Panc1 (cell line): ENCODE measurements at regions not wholly inside any gene's neighbourhood (a gene's known extent, or its start where the extent isn't known, plus 50 kb on each side); places are given as distances from the start of the nearest gene placed in this dataset.

Source experiments
- ATAC-seq: fragments of 200-7000 bp; cut with Tn5 transposase; 2 replicates; pipeline ENCODE4 v1.9.1; 2020; ENCODE audit warnings: mild to moderate bottlenecking, moderate library complexity
- BruUV-seq: library from RNA; stranded (reverse); fragments of 400-500 nt; replicated peaks from 2 replicates; lab custom pipeline; 2021; lab: Mats Ljungman, UMichigan
- CTCF ChIA-PET: fragments of 300-600 bp; sonication (Branson Sonifier 250); formaldehyde crosslinking; loops from one replicate; lab custom pipeline; 2022; ENCODE audit warnings: antibody characterized with exemption; lab: Charles Lee
- POLR2A ChIA-PET: fragments of 300-600 bp; sonication (Branson Sonifier 250); formaldehyde crosslinking; loops from one replicate; lab custom pipeline; 2022; ENCODE audit warnings: antibody characterized with exemption; lab: Charles Lee
- DNase-seq: peaks from one replicate; pipeline ENCODE4 v3.0.0-alpha.2; 2010; ENCODE audit warnings: low read depth, low spot score
- H3K27ac ChIP-seq: 2 replicates; pipeline ENCODE4 v1.5.1; 2011; ENCODE audit warnings: mild to moderate bottlenecking, low read length, inconsistent platforms
- H3K27me3 ChIP-seq: fragments of 200-500 bp; sonication (Bioruptor generic); 2 replicates; pipeline ENCODE4 v1.6.0; 2014; ENCODE audit warnings: low read length, inconsistent platforms; ENCODE audit not compliant: control insufficient read depth, insufficient read depth
- H3K36me3 ChIP-seq: fragments of 200-500 bp; sonication (Bioruptor generic); 2 replicates; pipeline ENCODE4 v1.5.1; 2014; ENCODE audit warnings: inconsistent platforms, mild to moderate bottlenecking, low read length, moderate library complexity; ENCODE audit not compliant: control insufficient read depth, insufficient read depth
- H3K4me1 ChIP-seq: 2 replicates; pipeline ENCODE4 v1.5.1; 2011; ENCODE audit warnings: inconsistent platforms, mild to moderate bottlenecking, low read length, moderate library complexity; ENCODE audit not compliant: control insufficient read depth, insufficient read depth
- H3K4me3 ChIP-seq, 2 experiments: 2 replicates each; pipeline ENCODE4 v1.5.1; 2011 to 2012; ENCODE audit warnings: low read depth in 2 of 2, low read length in 2 of 2, mild to moderate bottlenecking in 2 of 2, inconsistent platforms in 1 of 2, moderate library complexity in 1 of 2
- H3K9me3 ChIP-seq: fragments of 200-500 bp; sonication (Bioruptor generic); 2 replicates; pipeline ENCODE4 v1.5.1; 2014; ENCODE audit warnings: low read depth, mild to moderate bottlenecking, inconsistent platforms, low read length, moderate library complexity; ENCODE audit not compliant: control insufficient read depth, insufficient read depth
- CTCF ChIP-seq: fragments of 450-650 bp; IDR thresholded peaks from 2 replicates; pipeline ENCODE4 v1.5.1; 2017; ENCODE audit warnings: mild to moderate bottlenecking
- POLR2AphosphoS5 ChIP-seq: IDR thresholded peaks from 2 replicates; pipeline ENCODE4 v1.6.1; 2012; ENCODE audit warnings: mild to moderate bottlenecking, low read depth, low read length, moderate library complexity
- SIN3A ChIP-seq: IDR thresholded peaks from 2 replicates; pipeline ENCODE4 v1.6.1; 2012; ENCODE audit warnings: low read depth, mild to moderate bottlenecking, low read length, moderate library complexity, borderline replicate concordance; ENCODE audit not compliant: insufficient read depth
- TCF7L2 ChIP-seq: IDR thresholded peaks from 2 replicates; pipeline ENCODE4 v1.6.1; 2011; ENCODE audit warnings: mild to moderate bottlenecking, low read depth, low read length, inconsistent platforms
- in situ Hi-C: cut with HindIII; loops from 2 replicates; pipeline ENCODE4 v1.10.0; 2016; ENCODE audit warnings: low sequenced_read_pairs, low pct_unique_long_range_greater_than_20kb
- intact Hi-C: fragments of 100-400 bp; cut with micrococcal nuclease; formaldehyde crosslinking; loops from one replicate; pipeline ENCODE4 v1.10.0; 2022; ENCODE audit not compliant: unreplicated experiment
- TF ChIP-seq, protein P1 (sequence below), 2 experiments: IDR thresholded peaks; 2 replicates each; pipeline ENCODE4 v1.6.1; 2011 to 2012; ENCODE audit warnings: low read depth in 2 of 2, control low read depth in 1 of 2, low read length in 1 of 2, mild to moderate bottlenecking in 1 of 2, moderate library complexity in 1 of 2; ENCODE audit not compliant: insufficient read depth in 1 of 2

DNA sequence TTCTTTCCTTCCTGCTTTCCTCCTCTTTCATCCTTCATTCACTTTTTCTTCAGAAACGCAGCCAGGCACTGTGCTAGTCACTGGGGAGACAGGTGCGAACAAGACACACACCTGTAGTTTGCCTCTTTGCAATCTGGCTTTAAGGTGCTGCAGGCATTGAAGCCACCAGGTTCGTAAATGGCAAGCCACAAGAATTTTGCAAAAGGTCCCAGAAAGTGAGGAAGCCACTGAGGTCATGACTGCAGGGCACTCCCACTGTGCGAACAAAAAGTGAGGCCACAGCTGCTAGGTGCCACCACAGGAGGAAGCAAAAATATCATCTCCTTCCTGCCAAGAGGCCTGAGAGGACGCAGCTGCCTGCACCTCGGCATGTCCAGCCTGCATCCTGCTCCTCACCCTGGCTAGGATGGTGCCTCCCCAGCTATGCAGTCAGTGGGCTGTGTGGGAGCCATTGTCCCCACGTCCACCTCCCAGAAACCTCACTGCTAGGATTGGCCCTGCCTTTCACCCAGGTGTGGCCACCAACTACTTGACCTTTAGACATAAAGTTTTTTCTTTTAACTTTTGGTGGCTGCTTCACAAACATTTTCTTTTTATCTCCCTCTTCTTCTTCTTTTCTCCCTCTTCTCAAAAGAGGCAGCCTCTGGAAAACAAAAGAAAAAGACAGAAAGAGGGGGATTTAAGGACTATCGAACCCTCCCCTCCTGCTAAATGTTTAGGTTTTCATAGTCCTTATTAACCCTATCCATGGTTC is 230.8 kb downstream of the BCAS1 start:
- Histone ChIP-seq H3K9me3 (peaks cover 2% of the 10 kb centered on the region; the same call in 1 of the 2 replicates), H3K27ac (peak overlapping the region; percentile 86), H3K36me3 (no peaks in the 10 kb centered on the region), H3K4me1 (peaks cover 7% of the 10 kb centered on the region), H3K27me3 (no peaks in the 10 kb centered on the region), H3K4me3 (no peak overlapping the region)
- ChIA-PET CTCF (no interaction called here), POLR2A (no interaction called here)
- no peak for DNase-seq
- TF ChIP-seq, protein P1, sequence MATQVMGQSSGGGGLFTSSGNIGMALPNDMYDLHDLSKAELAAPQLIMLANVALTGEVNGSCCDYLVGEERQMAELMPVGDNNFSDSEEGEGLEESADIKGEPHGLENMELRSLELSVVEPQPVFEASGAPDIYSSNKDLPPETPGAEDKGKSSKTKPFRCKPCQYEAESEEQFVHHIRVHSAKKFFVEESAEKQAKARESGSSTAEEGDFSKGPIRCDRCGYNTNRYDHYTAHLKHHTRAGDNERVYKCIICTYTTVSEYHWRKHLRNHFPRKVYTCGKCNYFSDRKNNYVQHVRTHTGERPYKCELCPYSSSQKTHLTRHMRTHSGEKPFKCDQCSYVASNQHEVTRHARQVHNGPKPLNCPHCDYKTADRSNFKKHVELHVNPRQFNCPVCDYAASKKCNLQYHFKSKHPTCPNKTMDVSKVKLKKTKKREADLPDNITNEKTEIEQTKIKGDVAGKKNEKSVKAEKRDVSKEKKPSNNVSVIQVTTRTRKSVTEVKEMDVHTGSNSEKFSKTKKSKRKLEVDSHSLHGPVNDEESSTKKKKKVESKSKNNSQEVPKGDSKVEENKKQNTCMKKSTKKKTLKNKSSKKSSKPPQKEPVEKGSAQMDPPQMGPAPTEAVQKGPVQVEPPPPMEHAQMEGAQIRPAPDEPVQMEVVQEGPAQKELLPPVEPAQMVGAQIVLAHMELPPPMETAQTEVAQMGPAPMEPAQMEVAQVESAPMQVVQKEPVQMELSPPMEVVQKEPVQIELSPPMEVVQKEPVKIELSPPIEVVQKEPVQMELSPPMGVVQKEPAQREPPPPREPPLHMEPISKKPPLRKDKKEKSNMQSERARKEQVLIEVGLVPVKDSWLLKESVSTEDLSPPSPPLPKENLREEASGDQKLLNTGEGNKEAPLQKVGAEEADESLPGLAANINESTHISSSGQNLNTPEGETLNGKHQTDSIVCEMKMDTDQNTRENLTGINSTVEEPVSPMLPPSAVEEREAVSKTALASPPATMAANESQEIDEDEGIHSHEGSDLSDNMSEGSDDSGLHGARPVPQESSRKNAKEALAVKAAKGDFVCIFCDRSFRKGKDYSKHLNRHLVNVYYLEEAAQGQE (IDR thresholded peaks at IDR 0.05; ENCODE audit: insufficient read depth in 1 of 2, low read depth in 2 of 2, low read length in 1 of 2), result no peak
- no peak for TF ChIP-seq TCF7L2
- no peak for TF ChIP-seq SIN3A
- no peak for TF ChIP-seq POLR2AphosphoS5
- no peak for TF ChIP-seq CTCF
- BruUV-seq, result no TSS peak
- intact Hi-C loops (no loop called here), in situ Hi-C loops (no loop called here)
- peak; percentile 63 for ATAC-seq

GRCh38 chr20:53838311-53838868 is 232.0 kb downstream of the BCAS1 start:
- H3K4me3 ChIP-seq, result no peak overlapping the region
- peak overlapping the region; percentile 79 for H3K27ac ChIP-seq
- H3K9me3 ChIP-seq, result peaks cover 2% of the 10 kb centered on the region; the same call in 1 of the 2 replicates
- no peaks in the 10 kb centered on the region for H3K27me3 ChIP-seq
- DNase-seq (no peak), ATAC-seq (no peak)
- in situ Hi-C loops, result no loop called here
- ChIA-PET POLR2A (no interaction called here), CTCF (no interaction called here)
- H3K36me3 ChIP-seq, result no peaks in the 10 kb centered on the region
- BruUV-seq, result no TSS peak
- no peak for TF ChIP-seq TCF7L2
- intact Hi-C loops, result no loop called here
- H3K4me1 ChIP-seq, result peaks cover 7% of the 10 kb centered on the region
